NCI-H526 (cell line): ENCODE measurements at regions not wholly inside any gene's neighbourhood (a gene's known extent, or its start where the extent isn't known, plus 50 kb on each side); places are given as distances from the start of the nearest gene placed in this dataset.
"Not testable (repeated sequence)": the region's sequence is repeated elsewhere in the genome, so short reads cannot be mapped to it uniquely, and the experiment has no call there.

Source experiments
- DNase-seq, 2 experiments: peaks; one replicate each; lab custom pipeline; 2025; lab: John Stamatoyannopoulos, UW

DNA sequence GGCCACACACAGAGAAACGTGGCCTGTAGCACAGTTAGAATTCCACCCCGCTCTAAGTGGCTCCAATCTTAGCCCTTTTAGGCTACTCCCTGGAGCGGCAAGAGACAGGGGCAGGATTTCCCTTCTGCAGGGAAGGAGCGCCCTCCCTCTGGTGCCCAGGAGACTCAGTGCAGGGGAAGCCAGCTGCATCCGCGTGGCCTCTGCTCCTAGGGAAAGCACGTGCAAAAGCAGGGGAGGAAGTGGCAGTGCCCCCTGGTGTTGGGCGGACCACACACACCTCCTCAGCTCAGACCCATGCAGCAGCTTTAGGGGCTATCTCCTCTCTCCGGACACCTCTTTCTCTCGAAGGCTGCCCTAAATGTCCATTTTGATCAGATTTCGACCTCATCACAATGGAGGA is 50.0 kb downstream of the SPRING1 start:
- peak in 1 of 2 experiments; percentile 38 for DNase-seq

GRCh38 chr12:116684891-116685290 is 53.0 kb downstream of the SPRING1 start:
- DNase-seq: no peak

GRCh38 chr12:116677202-116677661 is 60.6 kb downstream of the SPRING1 start:
- no peak for DNase-seq

GRCh38 chr12:116675339-116676107 is 62.3 kb downstream of the SPRING1 start:
- DNase-seq: no peak

DNA sequence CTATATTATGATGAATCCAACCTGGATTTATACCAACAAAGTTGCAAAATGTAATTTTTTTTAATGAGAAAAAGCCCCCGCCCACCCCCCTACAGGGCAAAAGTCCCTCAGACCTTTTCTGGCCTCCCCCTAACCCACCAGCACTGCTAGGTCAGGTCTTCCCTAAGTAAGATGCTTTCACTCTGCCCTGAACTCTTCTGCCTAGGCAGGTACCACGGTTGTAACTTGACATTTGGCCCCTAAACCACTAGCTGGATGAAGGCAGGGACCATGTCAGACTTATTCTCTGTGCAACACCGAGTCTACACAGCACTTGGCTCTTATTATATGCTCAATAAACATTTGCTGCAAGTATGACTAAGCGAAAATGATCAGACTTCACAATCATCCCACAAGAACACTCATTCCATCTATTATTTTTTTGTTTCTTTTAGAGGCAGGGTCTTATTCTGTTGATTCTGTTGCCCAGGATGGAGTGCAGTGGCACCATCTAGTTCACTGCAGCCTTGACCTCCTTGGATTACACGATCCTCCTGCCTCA is 63.2 kb downstream of the SPRING1 start:
- DNase-seq: no peak

DNA sequence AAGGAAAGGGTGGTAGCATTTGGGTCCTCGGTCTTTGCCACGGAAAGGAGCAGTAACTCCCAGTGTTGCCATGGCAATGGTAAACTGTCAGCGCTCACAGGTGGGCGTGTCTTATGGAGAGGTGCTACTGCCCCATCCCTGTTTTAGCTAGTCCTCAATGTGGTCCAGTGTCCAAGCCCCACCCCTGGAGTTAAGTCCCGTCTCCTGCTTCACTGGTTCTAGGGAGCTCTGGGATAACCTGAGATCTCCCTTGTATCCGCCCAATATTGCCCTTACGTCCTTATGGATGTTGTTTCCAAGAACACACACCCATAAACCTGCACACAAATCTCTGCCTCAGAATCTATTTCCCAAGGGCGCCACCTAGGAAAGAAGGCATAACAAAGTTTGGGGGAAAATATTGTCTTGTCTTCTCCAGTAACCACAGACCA is 64.2 kb downstream of the SPRING1 start:
- peak in 1 of 2 experiments; percentile 17 for DNase-seq

- DNase-seq: no peak
These were observed 64.9 kb downstream of the SPRING1 start for GRCh38 chr12:116672842-116673516.

GRCh38 chr12:116672010-116672409 is 65.9 kb downstream of the SPRING1 start:
- no peak for DNase-seq

DNA sequence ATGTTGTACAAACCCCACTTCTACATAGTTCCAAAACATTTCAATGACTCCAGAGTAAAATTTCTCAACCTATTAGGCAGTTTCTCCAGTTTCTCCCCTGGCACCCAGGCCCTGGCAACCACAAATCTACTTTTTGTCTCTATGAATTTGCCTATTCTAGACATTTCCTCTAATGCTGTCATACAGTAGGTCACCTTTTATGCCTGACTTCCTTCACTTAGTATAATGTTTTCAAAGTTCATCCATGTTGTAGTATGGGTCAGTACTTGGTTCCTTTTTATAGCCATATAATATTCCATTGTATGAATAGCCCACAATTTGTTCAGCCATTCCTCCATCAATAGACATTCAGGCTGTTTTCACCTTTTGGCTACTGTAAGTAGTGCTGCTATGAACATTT is 67.0 kb downstream of the SPRING1 start:
- DNase-seq: no peak

GRCh38 chr12:116667752-116668151 is 70.1 kb downstream of the SPRING1 start:
- no peak for DNase-seq

DNA sequence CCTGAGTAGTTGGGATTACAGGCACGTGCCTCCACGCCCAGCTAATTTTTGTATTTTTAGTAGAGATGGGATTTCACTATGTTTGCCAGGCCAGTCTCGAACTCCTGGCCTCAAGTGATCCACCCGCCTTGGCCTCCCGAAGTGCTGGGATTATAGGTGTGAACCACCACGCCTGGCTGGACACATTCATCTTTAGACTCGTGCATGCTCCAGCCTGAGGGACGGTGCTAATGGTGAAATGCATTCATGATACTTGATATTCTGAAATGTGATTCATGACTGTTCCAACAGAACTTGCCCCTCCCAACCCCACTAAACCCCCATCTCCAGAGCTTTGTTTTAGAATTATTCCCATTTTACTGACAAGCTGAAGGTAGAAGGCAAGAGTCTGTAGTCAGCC is 71.0 kb downstream of the SPRING1 start:
- not testable (repeated sequence) for DNase-seq

DNA sequence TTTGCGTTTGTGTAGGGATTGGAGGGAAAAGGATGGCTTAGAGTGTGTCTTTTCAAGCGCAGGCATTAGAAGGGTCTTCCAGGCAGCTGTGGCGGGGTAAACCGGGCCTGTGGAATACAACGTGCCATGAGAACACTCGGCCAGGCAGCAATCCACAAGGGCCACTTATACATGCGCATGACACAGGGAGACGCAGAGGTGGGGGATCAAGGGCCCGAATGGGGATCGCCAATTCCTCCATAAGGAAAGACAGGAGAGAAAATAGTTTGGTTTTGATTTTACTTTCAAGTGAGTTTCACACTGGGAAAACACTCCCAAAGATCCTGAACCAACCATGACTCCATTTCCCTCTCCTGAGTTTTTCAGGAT is 71.6 kb downstream of the SPRING1 start:
- no peak for DNase-seq

- no peak for DNase-seq
These were observed 72.1 kb downstream of the SPRING1 start for GRCh38 chr12:116665666-116666304.

DNA sequence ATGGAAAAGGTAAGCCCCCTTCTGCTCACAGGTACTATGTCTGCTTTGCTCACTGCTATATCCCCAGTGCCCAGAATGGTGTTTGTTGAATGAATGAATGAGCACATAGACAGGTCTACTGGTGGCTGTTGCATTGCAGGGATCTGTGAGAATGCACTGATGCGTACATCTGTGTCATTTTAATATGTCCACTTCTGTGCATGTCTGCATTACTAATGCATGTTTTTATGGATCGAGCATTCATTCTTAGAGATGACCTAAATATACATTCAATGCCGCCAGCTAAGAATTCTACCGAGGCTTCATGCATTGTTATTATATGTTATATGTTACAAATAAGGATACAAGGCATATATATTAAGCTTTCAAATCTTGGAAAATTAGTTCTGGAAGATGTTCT is 73.8 kb downstream of the SPRING1 start:
- no peak for DNase-seq

DNA sequence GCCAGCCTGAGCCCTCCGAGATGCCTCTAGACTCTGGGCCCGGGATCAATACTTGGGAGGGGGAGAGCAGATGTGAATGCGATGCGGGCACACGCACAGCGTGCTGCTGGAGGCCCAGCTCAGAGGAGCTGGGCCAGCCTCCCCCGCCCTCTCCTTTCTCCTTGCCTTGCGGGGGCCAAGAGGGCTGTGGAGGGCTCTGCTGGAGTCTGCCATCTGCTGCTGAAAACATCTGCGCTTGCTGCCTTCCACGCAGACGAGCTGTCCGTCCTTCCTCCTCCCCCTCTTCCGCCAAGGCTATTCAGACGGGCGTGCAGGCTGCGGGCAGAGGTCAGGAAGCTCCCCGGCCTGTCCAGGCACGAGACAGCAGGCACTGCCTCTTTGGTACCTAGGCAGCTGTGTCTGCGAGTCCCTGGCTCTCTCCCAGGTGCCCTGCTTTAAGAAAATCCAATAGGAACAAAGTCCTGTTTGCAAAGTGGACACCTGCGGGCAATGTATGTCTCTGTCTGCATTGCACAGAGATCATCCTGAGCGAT is 75.2 kb downstream of the SPRING1 start:
- DNase-seq: peak in 1 of 2 experiments; percentile 52

GRCh38 chr12:116661341-116661740 is 76.5 kb downstream of the SPRING1 start:
- DNase-seq: no peak

- not testable (repeated sequence) for DNase-seq
These were observed 77.1 kb downstream of the SPRING1 start for GRCh38 chr12:116660740-116661139.

DNA sequence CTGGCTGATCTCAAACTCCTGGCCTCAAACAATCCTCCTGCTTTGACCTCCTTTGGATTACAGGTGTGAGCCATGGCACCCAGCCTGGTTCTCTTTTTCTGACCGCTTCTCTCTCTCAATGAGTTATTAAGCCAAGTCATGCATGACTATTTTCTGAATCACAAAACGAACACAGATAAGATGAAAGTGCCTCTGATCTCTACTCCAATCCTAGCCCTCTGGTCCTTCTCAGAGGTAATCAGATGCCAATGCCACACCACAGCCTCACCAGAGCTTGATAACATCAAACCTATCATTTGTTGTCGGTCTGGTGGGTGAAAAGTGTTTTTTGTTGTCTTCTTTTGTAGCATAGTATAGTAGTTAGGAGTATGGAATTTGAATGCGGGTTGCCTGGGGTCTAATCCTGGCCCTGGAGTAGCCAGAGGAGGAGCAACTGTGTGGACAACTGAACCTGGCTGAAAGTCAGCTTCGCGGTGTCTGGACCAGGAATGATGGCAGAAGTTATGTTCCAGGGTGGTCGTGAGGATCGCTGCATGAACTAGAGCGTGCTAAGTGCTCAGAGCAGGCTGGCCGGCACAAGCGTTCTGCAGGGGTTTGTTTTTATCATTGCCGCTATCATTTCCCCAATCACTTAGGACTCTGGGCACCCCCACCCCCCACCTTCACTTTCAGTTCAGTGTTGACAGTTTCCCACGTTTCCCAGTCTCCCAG is 77.9 kb downstream of the SPRING1 start:
- no peak for DNase-seq

DNA sequence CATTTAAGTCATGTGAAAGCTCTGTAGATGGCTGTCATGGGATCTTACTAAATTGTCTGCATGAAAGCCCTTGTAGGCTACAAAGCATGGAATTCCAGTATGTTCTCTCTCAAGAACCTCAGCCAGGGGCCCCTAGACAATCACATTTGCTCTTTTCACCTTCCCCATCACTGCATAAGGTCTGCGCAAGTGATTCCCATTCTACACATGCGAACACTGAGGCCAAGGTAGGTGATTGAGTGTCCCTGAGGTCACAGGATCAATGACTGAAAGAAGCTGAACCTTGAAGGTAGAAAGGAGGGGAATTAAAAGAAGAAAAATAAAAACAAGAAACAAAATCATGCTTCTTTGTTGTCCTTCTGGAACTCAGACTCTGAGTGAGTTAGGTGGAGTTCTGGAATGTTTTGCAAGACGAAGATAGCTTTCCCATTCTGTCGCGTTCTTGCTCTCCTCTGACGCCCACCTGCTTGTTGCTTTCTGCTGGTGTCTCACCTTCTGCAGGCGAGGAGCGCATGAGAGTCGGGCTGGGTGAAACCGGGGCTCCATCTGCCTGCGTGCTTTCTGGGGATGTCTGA is 79.9 kb downstream of the SPRING1 start:
- no peak for DNase-seq

DNA sequence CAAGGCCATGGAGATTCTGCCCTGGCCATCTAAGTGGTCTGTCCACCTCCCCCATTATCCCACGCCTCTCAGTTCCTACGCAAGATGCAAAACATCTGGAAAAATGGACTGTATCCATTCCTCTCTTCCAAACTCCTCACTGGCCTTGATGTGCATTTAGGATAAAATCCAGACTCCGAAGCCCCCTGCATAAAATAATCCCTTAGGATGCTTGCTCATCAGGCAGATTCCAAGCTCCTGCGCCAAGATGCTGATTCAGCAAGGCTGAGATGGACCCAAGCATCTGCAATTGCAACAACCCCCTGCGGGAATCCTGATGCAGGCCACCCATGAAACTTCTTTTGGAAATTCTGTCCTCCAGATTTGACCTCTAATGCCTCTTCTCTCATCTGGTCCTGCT is 81.6 kb downstream of the SPRING1 start:
- DNase-seq: no peak

GRCh38 chr12:116654226-116654743 is 83.6 kb downstream of the SPRING1 start:
- DNase-seq: no peak
